Liver (tissue), 3 donors: ENCODE measurements at regions not wholly inside any gene's neighbourhood (a gene's known extent, or its start where the extent isn't known, plus 50 kb on each side); places are given as distances from the start of the nearest gene placed in this dataset.

ENCODE experiments used
- CTCF ChIP-seq: fragments of 150-350 bp; IDR thresholded peaks from 2 replicates; pipeline ENCODE4 v1.5.1; 2017; ENCODE audit warnings: improper control_type of control experiment, low read depth, low read length; ENCODE audit not compliant: missing input control
- GABPA ChIP-seq, 2 donors: IDR thresholded peaks in 1 of 2; conservative IDR thresholded peaks in 1 of 2; 2 replicates each; pipeline ENCODE4 v1.6.1; 2016; ENCODE audit warnings: antibody characterized with exemption in 2 of 2, mild to moderate bottlenecking in 1 of 2, moderate library complexity in 1 of 2
- JUND ChIP-seq, 2 donors: IDR thresholded peaks; 2 replicates each; pipeline ENCODE4 v1.6.1; 2016; ENCODE audit warnings: antibody characterized with exemption in 2 of 2
- REST ChIP-seq: IDR thresholded peaks from 2 replicates; pipeline ENCODE4 v1.6.1; 2016; ENCODE audit warnings: antibody characterized with exemption, mild to moderate bottlenecking
- TAF1 ChIP-seq: conservative IDR thresholded peaks from 2 replicates; pipeline ENCODE4 v1.6.1; 2016; ENCODE audit warnings: antibody characterized with exemption, mild to moderate bottlenecking
- YY1 ChIP-seq: IDR thresholded peaks from 2 replicates; pipeline ENCODE4 v1.6.1; 2016; ENCODE audit warnings: antibody characterized with exemption, mild to moderate bottlenecking
- TF ChIP-seq, protein P1 (sequence below): IDR thresholded peaks from 2 replicates; pipeline ENCODE4 v1.6.1; 2016; ENCODE audit warnings: antibody characterized with exemption
- donor health status: healthy.
- donor health status: healthy.

DNA sequence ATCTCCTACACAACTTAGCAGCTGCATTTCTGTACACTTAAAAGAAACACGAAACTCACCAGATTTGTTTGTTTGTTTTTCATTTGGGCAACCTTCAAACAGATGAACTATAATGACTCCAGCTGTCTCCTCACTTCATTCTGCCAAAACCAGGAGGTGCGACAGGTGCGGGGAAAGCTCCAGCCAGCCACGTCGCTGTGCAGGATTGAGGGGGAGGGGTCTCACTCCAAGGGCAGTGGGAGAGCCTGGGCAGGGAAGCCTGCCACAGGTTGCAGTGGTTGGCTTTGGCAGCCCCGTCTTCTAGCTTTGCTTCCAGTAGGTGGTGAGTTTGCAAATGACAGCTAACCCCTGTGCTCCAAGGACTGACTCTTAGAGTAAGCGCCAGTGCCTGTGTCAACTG is 215.8 kb downstream of the CEMIP2 start:
- TF ChIP-seq, protein P1, sequence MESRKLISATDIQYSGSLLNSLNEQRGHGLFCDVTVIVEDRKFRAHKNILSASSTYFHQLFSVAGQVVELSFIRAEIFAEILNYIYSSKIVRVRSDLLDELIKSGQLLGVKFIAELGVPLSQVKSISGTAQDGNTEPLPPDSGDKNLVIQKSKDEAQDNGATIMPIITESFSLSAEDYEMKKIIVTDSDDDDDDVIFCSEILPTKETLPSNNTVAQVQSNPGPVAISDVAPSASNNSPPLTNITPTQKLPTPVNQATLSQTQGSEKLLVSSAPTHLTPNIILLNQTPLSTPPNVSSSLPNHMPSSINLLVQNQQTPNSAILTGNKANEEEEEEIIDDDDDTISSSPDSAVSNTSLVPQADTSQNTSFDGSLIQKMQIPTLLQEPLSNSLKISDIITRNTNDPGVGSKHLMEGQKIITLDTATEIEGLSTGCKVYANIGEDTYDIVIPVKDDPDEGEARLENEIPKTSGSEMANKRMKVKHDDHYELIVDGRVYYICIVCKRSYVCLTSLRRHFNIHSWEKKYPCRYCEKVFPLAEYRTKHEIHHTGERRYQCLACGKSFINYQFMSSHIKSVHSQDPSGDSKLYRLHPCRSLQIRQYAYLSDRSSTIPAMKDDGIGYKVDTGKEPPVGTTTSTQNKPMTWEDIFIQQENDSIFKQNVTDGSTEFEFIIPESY, result no peak
- no peak for TF ChIP-seq YY1
- TF ChIP-seq JUND (IDR thresholded peaks at IDR 0.05), result no peak
- no peak for TF ChIP-seq CTCF
- TF ChIP-seq REST, result no peak
- TF ChIP-seq GABPA (IDR thresholded peaks at IDR 0.05 in 1 of 2, conservative IDR thresholded peaks at IDR 0.05 in 1 of 2), result no peak
- no peak for TF ChIP-seq TAF1
